ENCODE measurements at regions not wholly inside any gene's neighbourhood (a gene's known extent, or its start where the extent isn't known, plus 50 kb on each side); places are given as distances from the start of the nearest gene placed in this dataset.

DNA sequence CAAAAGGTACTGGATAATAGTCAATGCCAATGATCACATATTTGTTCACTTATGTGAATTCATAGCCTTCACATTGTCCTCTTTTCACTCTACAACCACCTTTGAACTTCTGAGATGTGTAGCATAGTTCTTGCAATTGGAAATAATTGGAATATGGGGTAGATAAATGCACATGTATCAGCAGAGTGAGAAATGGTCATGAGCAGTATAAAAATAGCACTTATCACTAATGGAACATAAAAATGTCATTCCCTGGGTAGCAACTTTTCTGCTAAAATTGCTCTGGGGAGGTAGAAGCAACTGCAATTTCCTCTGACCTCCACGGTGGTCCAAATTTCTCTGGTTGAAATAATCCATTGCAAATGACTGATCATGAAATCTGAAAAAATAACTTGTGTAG lies 1785.7 kb upstream of the FLRT2 start:
- no peak for DNase-seq (ENCODE audit: low read depth)
- no peak overlapping the region for H3K4me3 ChIP-seq (ENCODE audit: low read length)
- TF ChIP-seq, protein P1, sequence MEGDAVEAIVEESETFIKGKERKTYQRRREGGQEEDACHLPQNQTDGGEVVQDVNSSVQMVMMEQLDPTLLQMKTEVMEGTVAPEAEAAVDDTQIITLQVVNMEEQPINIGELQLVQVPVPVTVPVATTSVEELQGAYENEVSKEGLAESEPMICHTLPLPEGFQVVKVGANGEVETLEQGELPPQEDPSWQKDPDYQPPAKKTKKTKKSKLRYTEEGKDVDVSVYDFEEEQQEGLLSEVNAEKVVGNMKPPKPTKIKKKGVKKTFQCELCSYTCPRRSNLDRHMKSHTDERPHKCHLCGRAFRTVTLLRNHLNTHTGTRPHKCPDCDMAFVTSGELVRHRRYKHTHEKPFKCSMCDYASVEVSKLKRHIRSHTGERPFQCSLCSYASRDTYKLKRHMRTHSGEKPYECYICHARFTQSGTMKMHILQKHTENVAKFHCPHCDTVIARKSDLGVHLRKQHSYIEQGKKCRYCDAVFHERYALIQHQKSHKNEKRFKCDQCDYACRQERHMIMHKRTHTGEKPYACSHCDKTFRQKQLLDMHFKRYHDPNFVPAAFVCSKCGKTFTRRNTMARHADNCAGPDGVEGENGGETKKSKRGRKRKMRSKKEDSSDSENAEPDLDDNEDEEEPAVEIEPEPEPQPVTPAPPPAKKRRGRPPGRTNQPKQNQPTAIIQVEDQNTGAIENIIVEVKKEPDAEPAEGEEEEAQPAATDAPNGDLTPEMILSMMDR (IDR thresholded peaks at IDR 0.05; ENCODE audit: insufficient read depth, low read depth, low read length, missing control alignments), result no peak

DNA sequence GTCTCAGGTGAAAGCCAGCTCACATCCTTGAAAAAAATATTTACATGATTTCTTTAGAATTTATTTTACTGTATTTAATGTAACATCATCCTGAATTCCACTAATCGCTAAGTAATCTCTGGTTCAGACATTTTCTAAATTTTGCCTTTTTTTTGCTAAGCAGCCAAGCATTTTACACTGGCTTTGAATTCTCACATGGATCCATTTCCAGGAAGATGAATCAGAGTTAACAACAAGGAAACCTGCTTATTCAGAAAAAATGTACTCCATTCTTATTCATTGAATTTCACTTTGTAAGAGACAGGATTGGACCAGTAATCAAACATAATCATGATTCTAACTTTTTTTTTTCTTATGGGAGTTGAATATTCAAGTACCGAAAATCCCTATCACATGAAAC lies 1785.1 kb upstream of the FLRT2 start:
- peak; percentile 7 for DNase-seq (ENCODE audit: low read depth)
- TF ChIP-seq, protein P1 (IDR thresholded peaks at IDR 0.05; ENCODE audit: insufficient read depth, low read depth, low read length, missing control alignments), result no peak
- no peak overlapping the region for H3K4me3 ChIP-seq (ENCODE audit: low read length)

DNA sequence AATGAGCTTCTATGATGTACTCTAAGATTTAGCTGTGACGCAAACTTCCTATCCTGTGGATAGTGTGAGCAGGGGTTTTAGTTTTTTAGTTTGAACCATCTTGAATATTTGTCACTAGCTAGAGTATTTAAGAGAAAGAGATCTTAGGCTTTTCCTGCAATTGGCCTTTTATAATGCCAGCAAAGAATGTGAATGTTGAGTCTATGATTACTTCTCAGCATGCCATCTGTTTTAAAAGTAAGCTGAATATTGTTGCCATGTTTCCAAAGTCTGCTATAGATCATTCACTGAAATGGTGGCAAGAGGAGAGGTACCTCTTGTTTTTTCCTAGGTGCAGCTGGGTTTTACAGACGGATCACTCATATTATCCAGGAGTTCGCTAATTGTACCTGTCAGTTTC lies 1783.6 kb upstream of the FLRT2 start:
- no peak overlapping the region for H3K4me3 ChIP-seq (ENCODE audit: low read length)
- TF ChIP-seq, protein P1 (IDR thresholded peaks at IDR 0.05; ENCODE audit: insufficient read depth, low read depth, low read length, missing control alignments), result no peak
- DNase-seq (ENCODE audit: low read depth), result no peak

DNA sequence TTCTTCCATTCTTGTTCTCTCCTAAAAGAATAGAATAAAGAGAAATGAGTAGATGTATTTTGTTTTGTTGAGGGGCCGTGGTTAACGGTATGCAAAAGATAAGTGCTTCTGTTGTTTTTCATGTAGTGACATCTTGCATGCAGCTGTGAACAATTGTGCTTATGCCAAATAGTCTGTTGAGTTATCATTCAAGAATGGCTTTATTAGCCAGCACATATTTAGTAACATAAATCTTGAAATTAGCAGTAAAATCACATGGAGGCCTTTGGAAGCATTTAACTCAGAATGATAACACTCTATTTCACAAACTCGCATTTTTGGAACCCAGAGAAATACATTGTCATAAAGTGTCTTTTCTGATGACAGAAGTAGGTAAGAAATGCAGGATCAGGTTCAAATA lies 1772.0 kb upstream of the FLRT2 start:
- H3K4me3 ChIP-seq (ENCODE audit: low read length), result no peak overlapping the region
- TF ChIP-seq, protein P1 (IDR thresholded peaks at IDR 0.05; ENCODE audit: insufficient read depth, low read depth, low read length, missing control alignments), result no peak
- no peak for DNase-seq (ENCODE audit: low read depth)

DNA sequence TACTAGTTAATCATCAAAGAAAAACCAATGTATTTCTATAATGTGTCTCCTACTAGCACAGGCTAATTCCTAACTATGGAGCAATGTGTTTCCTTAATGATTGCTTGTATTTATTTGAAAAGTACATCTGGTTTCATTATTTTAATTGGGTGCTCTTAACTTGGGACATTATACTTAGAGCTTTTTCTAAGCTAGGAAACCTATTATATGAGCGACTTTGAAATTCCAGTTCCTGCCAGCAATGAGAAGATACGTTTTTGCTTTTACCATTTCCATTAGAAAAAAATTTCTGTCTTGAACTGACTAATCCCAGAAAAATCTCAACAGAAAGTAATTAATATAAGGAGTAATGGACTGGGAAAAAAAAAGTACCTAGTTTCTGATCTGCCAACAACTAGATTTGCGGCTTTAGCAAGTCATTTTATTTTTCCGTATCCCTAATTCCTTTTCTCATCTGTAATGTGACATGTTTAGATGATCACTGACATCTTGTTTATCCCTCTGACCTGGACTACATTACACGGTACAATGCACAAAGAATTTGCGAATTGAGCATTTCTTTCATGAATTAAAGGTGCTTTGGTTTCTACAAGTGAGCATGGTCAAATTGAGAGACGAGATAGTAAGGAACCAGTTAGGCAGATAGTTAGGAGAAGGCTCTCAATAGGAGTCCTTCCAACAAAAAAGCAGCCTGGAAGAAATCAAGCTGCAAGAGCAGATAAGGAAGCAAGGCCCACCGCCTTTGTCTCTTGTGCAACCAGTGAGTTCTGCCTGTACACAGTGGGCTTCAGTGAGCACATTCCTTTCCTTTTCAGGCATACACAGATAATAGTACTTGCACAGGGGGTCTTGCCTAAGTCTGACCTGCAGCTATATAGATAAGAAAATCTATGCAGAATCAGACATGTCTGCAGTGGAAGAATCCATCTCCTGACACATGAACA lies 1765.0 kb upstream of the FLRT2 start:
- no peak for DNase-seq (ENCODE audit: low read depth)
- TF ChIP-seq, protein P1 (IDR thresholded peaks at IDR 0.05; ENCODE audit: insufficient read depth, low read depth, low read length, missing control alignments), result no peak

DNA sequence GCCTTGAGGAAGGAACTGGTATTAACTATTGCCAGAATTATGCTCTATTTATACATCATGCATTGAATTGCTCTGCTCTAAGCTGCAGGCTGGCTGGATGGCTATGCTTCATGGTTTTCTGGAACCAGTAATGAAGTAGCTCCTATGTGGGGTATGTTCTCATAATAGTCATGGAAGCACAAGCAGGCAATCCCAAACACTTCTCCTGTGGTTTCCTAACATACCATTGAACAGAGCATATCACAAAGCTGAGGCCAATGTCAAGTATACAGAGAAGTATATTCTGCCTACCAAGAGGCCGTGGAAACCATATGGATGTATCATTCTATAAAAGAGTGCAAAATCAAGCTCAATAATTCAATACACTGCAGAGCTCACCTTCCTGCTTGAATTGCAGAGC lies 1752.4 kb upstream of the FLRT2 start:
- TF ChIP-seq, protein P1 (IDR thresholded peaks at IDR 0.05; ENCODE audit: insufficient read depth, low read depth, low read length, missing control alignments), result no peak
- no peak overlapping the region for H3K4me3 ChIP-seq (ENCODE audit: low read length)
- DNase-seq (ENCODE audit: low read depth), result no peak

More for the DNA sequence above, 1765.0 kb upstream of the FLRT2 start:
- no peak overlapping the region for H3K4me3 ChIP-seq (ENCODE audit: low read length)

DNA sequence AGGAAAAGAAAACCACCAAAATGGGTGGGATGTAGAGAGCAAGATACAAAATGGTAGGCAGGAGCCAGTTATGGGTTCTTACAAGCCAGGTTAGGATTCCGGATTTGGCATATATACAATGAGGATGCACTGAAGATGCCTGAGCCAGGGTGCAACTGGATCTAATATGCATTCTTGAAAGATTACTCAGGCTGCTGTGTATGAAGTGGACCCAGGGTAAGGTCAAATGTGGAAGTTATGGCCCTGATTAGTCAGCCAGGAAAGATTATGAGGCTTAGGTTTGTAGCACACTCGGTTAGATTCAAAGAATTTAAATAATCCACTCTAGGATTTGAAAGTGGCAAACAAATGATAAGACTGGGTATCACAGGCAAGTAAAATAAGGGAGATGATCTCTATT lies 1750.7 kb upstream of the FLRT2 start:
- no peak overlapping the region for H3K4me3 ChIP-seq (ENCODE audit: low read length)
- peak; percentile 20 for DNase-seq (ENCODE audit: low read depth)
- TF ChIP-seq, protein P1 (IDR thresholded peaks at IDR 0.05; ENCODE audit: insufficient read depth, low read depth, low read length, missing control alignments), result no peak
